ENCODE measurements at regions not wholly inside any gene's neighbourhood (a gene's known extent, or its start where the extent isn't known, plus 50 kb on each side); places are given as distances from the start of the nearest gene placed in this dataset.

DNA sequence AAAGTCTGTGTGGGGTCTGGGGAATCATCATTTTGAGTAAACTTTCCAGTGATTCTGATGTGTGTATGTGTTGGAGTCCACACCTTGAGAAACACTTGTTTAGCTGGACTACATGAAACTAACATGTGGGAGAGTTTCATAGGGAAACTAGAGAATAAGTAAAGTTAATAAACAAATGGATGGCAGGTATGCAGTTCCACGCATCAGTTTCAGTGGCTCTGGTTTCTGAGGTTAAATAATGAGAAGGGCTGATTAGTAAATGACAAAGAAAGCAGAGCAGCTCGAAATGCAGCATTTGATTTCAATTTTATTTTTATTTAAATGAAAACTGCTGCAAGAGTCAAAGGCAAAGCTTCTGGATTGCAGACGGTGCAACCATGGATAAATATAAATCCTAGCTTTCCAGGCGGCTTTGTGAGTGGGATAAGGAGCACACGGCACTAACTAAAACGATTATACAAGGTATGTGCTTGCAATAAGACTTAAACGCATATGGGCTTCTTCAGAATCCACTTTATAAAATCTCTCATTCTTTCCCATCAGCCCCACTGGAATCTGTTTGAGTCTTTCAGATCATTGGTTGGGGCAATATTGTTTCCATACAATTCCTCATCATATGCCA, 310.7 kb downstream of the PLPP3 start:
- Mint-ChIP-seq H3K4me3 (no peak overlapping the region), H3K27me3 (ENCODE audit: low read depth) (peaks cover 7% of the 10 kb centered on the region), H3K9me3 (no peaks in the 10 kb centered on the region; a peak in 1 of 5 replicates), H3K36me3 (ENCODE audit: insufficient read depth in 1 of 3, low read depth in 3 of 3) (no peaks in the 10 kb centered on the region), H3K4me1 (no peaks in the 10 kb centered on the region), H3K27ac (no peak overlapping the region)
- no peak overlapping the region for H4K8ac ChIP-seq (replicated peaks; ENCODE audit: insufficient read length, low read depth, low read length)
- no peak overlapping the region for H2AFZ ChIP-seq (ENCODE audit: low read length)
- no peak overlapping the region for H3T11ph ChIP-seq (ENCODE audit: low read length)
- no peak overlapping the region for H4K91ac ChIP-seq (ENCODE audit: insufficient read length, low read depth, low read length)
- no peak overlapping the region for H3K4ac ChIP-seq (ENCODE audit: low read depth, low read length)
- WGBS (ENCODE audit: extremely low coverage, insufficient read length, low lambda C conversion rate), result no CpG with 5 or more reads among the region's 7 CpGs
- no peak overlapping the region for H2BK20ac ChIP-seq (ENCODE audit: low read depth, low read length, poor library complexity, severe bottlenecking)
- H3K14ac ChIP-seq (ENCODE audit: insufficient read depth, low read length), result no peak overlapping the region
- no peak overlapping the region for H2BK5ac ChIP-seq (ENCODE audit: insufficient read length, low read length)
- H3K79me2 ChIP-seq (ENCODE audit: insufficient read depth, low read length), result no peaks in the 10 kb centered on the region
- H3K79me1 ChIP-seq (ENCODE audit: insufficient read depth, low read depth, low read length, poor library complexity, severe bottlenecking), result no peaks in the 10 kb centered on the region
- no peaks in the 10 kb centered on the region for H3K23me2 ChIP-seq (ENCODE audit: insufficient read length, low read depth, low read length, poor library complexity, severe bottlenecking)
- no peaks in the 10 kb centered on the region for H3K4me1 ChIP-seq (ENCODE audit: insufficient read depth, low read length)
- no peak overlapping the region for H2AK5ac ChIP-seq (ENCODE audit: insufficient read length, low read length)
- DNase-seq, result no peak
- no peak overlapping the region for H3K23ac ChIP-seq (ENCODE audit: insufficient read length, low read depth, low read length)
- H4K20me1 ChIP-seq (ENCODE audit: control insufficient read depth, insufficient read depth, insufficient read length), result no peaks in the 10 kb centered on the region
- H3K9ac ChIP-seq (ENCODE audit: extremely low read depth, insufficient read length, low read length), result no peak overlapping the region
- no peak overlapping the region for H3K4me2 ChIP-seq (ENCODE audit: insufficient read depth, insufficient read length, low read length)
- no peak overlapping the region for H2BK12ac ChIP-seq (ENCODE audit: insufficient read length, low read depth, low read length)
- no peak overlapping the region for H3K56ac ChIP-seq (ENCODE audit: insufficient read length, low read depth, low read length)
- TF ChIP-seq CTCF (conservative IDR thresholded peaks at IDR 0.05), result no peak
- no peaks in the 10 kb centered on the region for H3K27me3 ChIP-seq (ENCODE audit: insufficient read depth, low read length)
- no peak overlapping the region for H3K18ac ChIP-seq (ENCODE audit: insufficient read length, low read depth, low read length)
- H3K9me3 ChIP-seq (ENCODE audit: control insufficient read depth, low read depth, low read length), result no peaks in the 10 kb centered on the region
- H4K5ac ChIP-seq (ENCODE audit: insufficient read length, low read depth, low read length), result no peak overlapping the region
- H2BK120ac ChIP-seq (ENCODE audit: low read depth, low read length, poor library complexity, severe bottlenecking), result no peak overlapping the region
- H3K27ac ChIP-seq (ENCODE audit: insufficient read length, low read depth, low read length), result no peak overlapping the region
- H2BK15ac ChIP-seq (ENCODE audit: low read depth, low read length), result no peak overlapping the region

All from H9 (cell line).